Vagina (tissue), 2 donors: ENCODE measurements at regions not wholly inside any gene's neighbourhood (a gene's known extent, or its start where the extent isn't known, plus 50 kb on each side); places are given as distances from the start of the nearest gene placed in this dataset.

Experiments
- POLR2A ChIP-seq, 2 donors: fragments of 450-650 bp; IDR thresholded peaks; one replicate each; pipeline ENCODE4 v1.6.1; 2017; ENCODE audit warnings: antibody characterized with exemption in 2 of 2, mild to moderate bottlenecking in 2 of 2, moderate library complexity in 2 of 2
- POLR2AphosphoS5 ChIP-seq, 2 donors: sonication (generic); formaldehyde crosslinking; IDR thresholded peaks; one replicate each; pipeline ENCODE4 v1.9.0; 2017; ENCODE audit warnings: antibody characterized with exemption in 2 of 2, mild to moderate bottlenecking in 2 of 2, low read depth in 1 of 2; ENCODE audit not compliant: insufficient read depth in 1 of 2
- TF ChIP-seq, protein P1 (sequence below), 3 experiments: fragments of 450-650 bp in 2 of 3; fragments of 200-600 bp in 1 of 3; sonication (generic) in 1 of 3; IDR thresholded peaks; one replicate each; pipeline ENCODE4 v1.5.1; 2017 to 2019; ENCODE audit warnings: antibody characterized with exemption in 3 of 3, mild to moderate bottlenecking in 2 of 3, moderate library complexity in 2 of 3

GRCh38 chr2:102082571-102083392, 59.8 kb upstream of the IL1R1 start:
- TF ChIP-seq, protein P1, sequence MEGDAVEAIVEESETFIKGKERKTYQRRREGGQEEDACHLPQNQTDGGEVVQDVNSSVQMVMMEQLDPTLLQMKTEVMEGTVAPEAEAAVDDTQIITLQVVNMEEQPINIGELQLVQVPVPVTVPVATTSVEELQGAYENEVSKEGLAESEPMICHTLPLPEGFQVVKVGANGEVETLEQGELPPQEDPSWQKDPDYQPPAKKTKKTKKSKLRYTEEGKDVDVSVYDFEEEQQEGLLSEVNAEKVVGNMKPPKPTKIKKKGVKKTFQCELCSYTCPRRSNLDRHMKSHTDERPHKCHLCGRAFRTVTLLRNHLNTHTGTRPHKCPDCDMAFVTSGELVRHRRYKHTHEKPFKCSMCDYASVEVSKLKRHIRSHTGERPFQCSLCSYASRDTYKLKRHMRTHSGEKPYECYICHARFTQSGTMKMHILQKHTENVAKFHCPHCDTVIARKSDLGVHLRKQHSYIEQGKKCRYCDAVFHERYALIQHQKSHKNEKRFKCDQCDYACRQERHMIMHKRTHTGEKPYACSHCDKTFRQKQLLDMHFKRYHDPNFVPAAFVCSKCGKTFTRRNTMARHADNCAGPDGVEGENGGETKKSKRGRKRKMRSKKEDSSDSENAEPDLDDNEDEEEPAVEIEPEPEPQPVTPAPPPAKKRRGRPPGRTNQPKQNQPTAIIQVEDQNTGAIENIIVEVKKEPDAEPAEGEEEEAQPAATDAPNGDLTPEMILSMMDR (IDR thresholded peaks at IDR 0.05): no peak
- TF ChIP-seq POLR2AphosphoS5 (IDR thresholded peaks at IDR 0.05; ENCODE audit: insufficient read depth in 1 of 2, low read depth in 1 of 2) (no peak), POLR2A (IDR thresholded peaks at IDR 0.05) (no peak)
